WTC11 (cell line): ENCODE measurements at regions not wholly inside any gene's neighbourhood (a gene's known extent, or its start where the extent isn't known, plus 50 kb on each side); places are given as distances from the start of the nearest gene placed in this dataset.

Experiments used
- ATAC-seq: fragments of 200-7000 bp; cut with Tn5 transposase; 2 replicates; pipeline ENCODE4 v1.10.0; 2021; ENCODE audit warnings: mild to moderate bottlenecking, moderate library complexity
- CTCF ChIA-PET: fragments of 300-600 bp; sonication (Branson Sonifier 250); formaldehyde crosslinking; loops from one replicate; lab custom pipeline; 2021; ENCODE audit warnings: antibody characterized with exemption; lab: Charles Lee
- POLR2A ChIA-PET: fragments of 350-600 bp; sonication (Branson Sonifier 250); formaldehyde crosslinking; loops from one replicate; lab custom pipeline; 2021; ENCODE audit warnings: antibody characterized with exemption; lab: Charles Lee
- DNase-seq: peaks from one replicate; pipeline ENCODE4 v3.0.0; 2021; ENCODE audit warnings: low spot score
- H3K27ac Mint-ChIP-seq: 2 replicates; pipeline ENCODE4 v1.8.0; 2021; ENCODE audit warnings: mixed read lengths
- H3K27me3 Mint-ChIP-seq: 2 replicates; pipeline ENCODE4 v1.8.0; 2021; ENCODE audit warnings: low read depth, mild to moderate bottlenecking, moderate library complexity, mixed read lengths
- H3K36me3 Mint-ChIP-seq: 2 replicates; pipeline ENCODE4 v1.8.0; 2021; ENCODE audit warnings: mixed read lengths
- H3K4me1 Mint-ChIP-seq: 2 replicates; pipeline ENCODE4 v1.8.0; 2022; ENCODE audit warnings: mixed read lengths
- H3K4me3 Mint-ChIP-seq: 2 replicates; pipeline ENCODE4 v1.8.0; 2021; ENCODE audit warnings: mild to moderate bottlenecking, moderate library complexity, mixed read lengths
- H3K9me3 Mint-ChIP-seq: 2 replicates; pipeline ENCODE4 v1.8.0; 2021; ENCODE audit warnings: mixed read lengths
- AFF4 ChIP-seq: sonication (generic); formaldehyde crosslinking; IDR thresholded peaks from 2 replicates; pipeline ENCODE4 v1.8.1; 2023; ENCODE audit warnings: mild to moderate bottlenecking, missing genetic modification reagents, borderline replicate concordance
- ATF3 ChIP-seq: sonication (generic); formaldehyde crosslinking; conservative IDR thresholded peaks from 2 replicates; pipeline ENCODE4 v1.8.1; 2022; ENCODE audit warnings: mild to moderate bottlenecking, missing genetic modification reagents
- ATF6 ChIP-seq: sonication (generic); formaldehyde crosslinking; IDR thresholded peaks from 2 replicates; pipeline ENCODE4 v1.8.1; 2023; ENCODE audit warnings: mild to moderate bottlenecking, missing genetic modification reagents
- CDX4 ChIP-seq: fragments of 250-450 bp; sonication (Bioruptor Pico); IDR thresholded peaks from 2 replicates; pipeline ENCODE4 v1.9.0; 2021; ENCODE audit warnings: moderate library complexity, mild to moderate bottlenecking, inconsistent platforms, borderline replicate concordance
- ELF4 ChIP-seq: sonication (generic); formaldehyde crosslinking; IDR thresholded peaks from 2 replicates; pipeline ENCODE4 v1.8.1; 2022; ENCODE audit warnings: low read depth, mild to moderate bottlenecking, moderate library complexity, missing genetic modification reagents
- FOXK1 ChIP-seq: sonication (generic); formaldehyde crosslinking; IDR thresholded peaks from 2 replicates; pipeline ENCODE4 v1.8.0; 2022; ENCODE audit warnings: mild to moderate bottlenecking, moderate library complexity, missing genetic modification reagents
- FOXP1 ChIP-seq: sonication (generic); formaldehyde crosslinking; IDR thresholded peaks from 2 replicates; pipeline ENCODE4 v1.8.0; 2022; ENCODE audit warnings: missing genetic modification reagents, mild to moderate bottlenecking, moderate library complexity, borderline replicate concordance
- GABPB1 ChIP-seq: sonication (generic); formaldehyde crosslinking; IDR thresholded peaks from 2 replicates; pipeline ENCODE4 v1.8.1; 2023; ENCODE audit warnings: mild to moderate bottlenecking, missing genetic modification reagents
- MAX ChIP-seq: sonication (generic); formaldehyde crosslinking; IDR thresholded peaks from 2 replicates; pipeline ENCODE4 v1.8.0; 2022; ENCODE audit warnings: mild to moderate bottlenecking, missing genetic modification reagents
- NFYB ChIP-seq: sonication (generic); formaldehyde crosslinking; conservative IDR thresholded peaks from 2 replicates; pipeline ENCODE4 v1.8.0; 2022; ENCODE audit warnings: low read depth, missing genetic modification reagents
- NR2C2 ChIP-seq: sonication (generic); formaldehyde crosslinking; IDR thresholded peaks from 2 replicates; pipeline ENCODE4 v1.8.0; 2022; ENCODE audit warnings: mild to moderate bottlenecking, missing genetic modification reagents
- PRRX2 ChIP-seq: fragments of 250-450 bp; sonication (Bioruptor Pico); IDR thresholded peaks from 2 replicates; pipeline ENCODE4 v1.8.0; 2021; ENCODE audit warnings: mild to moderate bottlenecking
- SMAD4 ChIP-seq: sonication (generic); formaldehyde crosslinking; IDR thresholded peaks from 2 replicates; pipeline ENCODE4 v1.8.0; 2022; ENCODE audit warnings: mild to moderate bottlenecking, missing genetic modification reagents
- SP1 ChIP-seq: sonication (generic); formaldehyde crosslinking; conservative IDR thresholded peaks from 2 replicates; pipeline ENCODE4 v1.8.1; 2022; ENCODE audit warnings: missing genetic modification reagents
- TEAD4 ChIP-seq: sonication (generic); formaldehyde crosslinking; IDR thresholded peaks from 2 replicates; pipeline ENCODE4 v1.8.0; 2022; ENCODE audit warnings: mild to moderate bottlenecking, missing genetic modification reagents
- ZNF121 ChIP-seq: sonication (generic); formaldehyde crosslinking; IDR thresholded peaks from 2 replicates; pipeline ENCODE4 v1.8.0; 2023; ENCODE audit warnings: missing genetic modification reagents
- ZNF423 ChIP-seq: fragments of 250-450 bp; sonication (Bioruptor Pico); IDR thresholded peaks from 2 replicates; pipeline ENCODE4 v2.1.2; 2022; ENCODE audit warnings: mild to moderate bottlenecking, moderate library complexity

GRCh38 chr7:159240962-159241361 lies 96.3 kb upstream of the VIPR2 start:
- no peak for ATAC-seq
- no peak for TF ChIP-seq PRRX2 (CRISPR knock-in tag)
- TF ChIP-seq, all 79 proteins: peak for 0
- CTCF ChIA-PET, result no interaction called here
- Mint-ChIP-seq H3K27me3 (peaks cover 1% of the 10 kb centered on the region; the same call in 1 of the 2 replicates), H3K27ac (no peak overlapping the region), H3K9me3 (peaks cover 16% of the 10 kb centered on the region), H3K4me1 (no peaks in the 10 kb centered on the region), H3K4me3 (no peak overlapping the region), H3K36me3 (no peaks in the 10 kb centered on the region)
- POLR2A ChIA-PET, result no interaction called here
- DNase-seq, result no peak

GRCh38 chr7:159239028-159239427 lies 94.4 kb upstream of the VIPR2 start:
- H3K27me3 Mint-ChIP-seq, result no peaks in the 10 kb centered on the region; the same call in 1 of the 2 replicates
- TF ChIP-seq SMAD4, result no peak
- TF ChIP-seq TEAD4 (CRISPR knock-in tag), result no peak
- TF ChIP-seq GABPB1, result no peak
- TF ChIP-seq MAX (CRISPR knock-in tag), result no peak
- no peak for TF ChIP-seq ZNF121 (CRISPR knock-in tag)
- DNase-seq (no peak), ATAC-seq (no peak)
- H3K4me1 Mint-ChIP-seq, result no peaks in the 10 kb centered on the region
- ChIA-PET POLR2A (no interaction called here), CTCF (no interaction called here)
- H3K4me3 Mint-ChIP-seq, result no peak overlapping the region
- no peak overlapping the region for H3K27ac Mint-ChIP-seq
- no peaks in the 10 kb centered on the region for H3K36me3 Mint-ChIP-seq
- H3K9me3 Mint-ChIP-seq, result peaks cover 16% of the 10 kb centered on the region

- Mint-ChIP-seq H3K9me3 (peaks cover 16% of the 10 kb centered on the region), H3K27me3 (no peaks in the 10 kb centered on the region; the same call in 1 of the 2 replicates), H3K27ac (no peak overlapping the region), H3K36me3 (no peaks in the 10 kb centered on the region), H3K4me3 (no peak overlapping the region), H3K4me1 (no peaks in the 10 kb centered on the region)
- ChIA-PET CTCF (no interaction called here), POLR2A (no interaction called here)
- ATAC-seq, result no peak
- no peak for DNase-seq
- TF ChIP-seq NFYB, result no peak
Observed at GRCh38 chr7:159238541-159238940, 93.9 kb upstream of the VIPR2 start.

- Mint-ChIP-seq H3K27me3 (no peaks in the 10 kb centered on the region; the same call in 1 of the 2 replicates), H3K27ac (no peak overlapping the region), H3K9me3 (peaks cover 16% of the 10 kb centered on the region), H3K4me1 (no peaks in the 10 kb centered on the region), H3K4me3 (no peak overlapping the region), H3K36me3 (no peaks in the 10 kb centered on the region)
- ChIA-PET POLR2A (no interaction called here), CTCF (no interaction called here)
- ATAC-seq (no peak), DNase-seq (no peak)
- TF ChIP-seq CDX4 (CRISPR knock-in tag), result no peak
Observed at GRCh38 chr7:159237022-159237653, 92.5 kb upstream of the VIPR2 start.

- ATAC-seq (peak; percentile 38), DNase-seq (peak; percentile 16)
- ChIA-PET CTCF (no interaction called here), POLR2A (no interaction called here)
- Mint-ChIP-seq H3K36me3 (no peaks in the 10 kb centered on the region), H3K27me3 (no peaks in the 10 kb centered on the region), H3K4me3 (no peak overlapping the region), H3K4me1 (0 out of 2 replicates have a peak, but pooled peaks cover 4% of the 10 kb centered on the region), H3K27ac (no peak overlapping the region), H3K9me3 (no peaks in the 10 kb centered on the region; the same call in 1 of the 2 replicates)
- no peak for TF ChIP-seq NR2C2 (CRISPR knock-in tag)
- no peak for TF ChIP-seq FOXP1
- TF ChIP-seq ATF6 (CRISPR knock-in tag), result no peak
- TF ChIP-seq ZNF121 (CRISPR knock-in tag), result no peak
- no peak for TF ChIP-seq ATF3 (CRISPR knock-in tag)
- no peak for TF ChIP-seq GABPB1
- TF ChIP-seq SP1, result no peak
- no peak for TF ChIP-seq CDX4 (CRISPR knock-in tag)
- no peak for TF ChIP-seq ELF4
- no peak for TF ChIP-seq FOXK1 (CRISPR knock-in tag)
- no peak for TF ChIP-seq ZNF423 (CRISPR knock-in tag)
- no peak for TF ChIP-seq AFF4 (CRISPR knock-in tag)
Observed at GRCh38 chr7:159231017-159231416, 86.3 kb upstream of the VIPR2 start.
